GM18502 (cell line): ENCODE measurements at regions not wholly inside any gene's neighbourhood (a gene's known extent, or its start where the extent isn't known, plus 50 kb on each side); places are given as distances from the start of the nearest gene placed in this dataset.

Experiments
- ATAC-seq: cut with Tn5 transposase; IDR thresholded peaks from one replicate; pipeline ENCODE4 v1.9.1; 2021; ENCODE audit warnings: mild to moderate bottlenecking; ENCODE audit not compliant: unreplicated experiment, poor library complexity

GRCh38 chr20:22776369-22776768 is 192.0 kb upstream of the FOXA2 start:
- ATAC-seq: no peak

DNA sequence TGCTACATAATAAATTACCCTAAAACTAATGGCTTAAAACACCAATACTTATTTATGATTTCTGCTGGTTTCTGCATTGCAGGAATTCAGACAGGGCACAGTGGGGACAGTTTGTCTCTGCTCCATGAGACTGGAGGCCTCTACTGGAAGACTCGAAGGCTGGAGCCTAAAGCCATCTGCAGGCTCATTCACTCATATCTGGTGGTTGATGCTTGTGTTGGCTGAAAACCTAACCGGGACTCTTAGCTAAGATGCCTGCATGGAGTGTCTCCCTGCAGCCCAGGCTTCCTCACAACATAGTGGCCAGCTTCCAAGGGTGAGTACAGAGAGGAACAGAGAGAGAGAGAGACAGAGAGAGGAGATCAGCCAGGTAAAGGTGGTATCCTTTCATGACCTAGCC is 195.5 kb upstream of the FOXA2 start:
- no peak for ATAC-seq

GRCh38 chr20:22781869-22782268 is 197.5 kb upstream of the FOXA2 start:
- ATAC-seq: no peak

DNA sequence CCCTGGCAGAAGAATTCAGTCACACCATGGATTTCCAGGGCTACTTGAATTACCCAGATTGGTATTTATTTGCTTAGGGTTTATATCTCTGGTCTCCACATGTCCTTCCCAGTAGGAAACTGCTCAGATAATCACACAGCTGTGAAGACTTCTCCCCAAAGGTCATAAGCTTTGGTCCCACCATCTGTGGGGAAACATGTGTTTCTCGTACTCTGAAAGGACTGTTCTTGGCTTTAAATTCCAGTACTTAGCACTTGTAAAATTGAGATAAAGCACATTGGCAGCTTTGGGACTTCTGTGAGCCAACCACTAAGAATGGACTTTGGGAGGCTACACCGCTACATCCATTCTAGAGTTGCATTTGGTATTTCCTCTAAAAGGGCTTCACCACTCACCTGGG is 205.3 kb upstream of the FOXA2 start:
- ATAC-seq: no peak

GRCh38 chr20:22791396-22791795 is 207.0 kb upstream of the FOXA2 start:
- no peak for ATAC-seq

- ATAC-seq: no peak
These were observed 207.6 kb upstream of the FOXA2 start for GRCh38 chr20:22791877-22792525.

DNA sequence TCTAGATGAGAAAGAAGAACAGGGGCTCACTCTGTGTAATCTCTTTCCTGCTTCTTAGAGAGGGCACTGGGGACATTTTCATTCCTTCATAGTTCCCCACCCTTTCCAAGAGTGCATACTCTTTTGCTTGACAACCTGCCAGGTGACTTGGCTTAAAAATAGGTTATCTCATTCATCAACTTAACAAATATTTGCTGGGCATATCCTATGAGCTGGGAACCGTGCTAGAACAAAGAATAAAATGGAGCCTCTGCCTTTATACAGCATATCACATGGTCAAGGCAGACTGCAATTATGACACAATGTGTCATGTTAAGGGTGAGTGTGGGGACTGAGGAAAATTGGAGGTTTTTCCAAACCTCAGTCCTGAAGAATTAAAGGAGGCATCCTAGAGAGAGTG is 209.8 kb upstream of the FOXA2 start:
- ATAC-seq: no peak

DNA sequence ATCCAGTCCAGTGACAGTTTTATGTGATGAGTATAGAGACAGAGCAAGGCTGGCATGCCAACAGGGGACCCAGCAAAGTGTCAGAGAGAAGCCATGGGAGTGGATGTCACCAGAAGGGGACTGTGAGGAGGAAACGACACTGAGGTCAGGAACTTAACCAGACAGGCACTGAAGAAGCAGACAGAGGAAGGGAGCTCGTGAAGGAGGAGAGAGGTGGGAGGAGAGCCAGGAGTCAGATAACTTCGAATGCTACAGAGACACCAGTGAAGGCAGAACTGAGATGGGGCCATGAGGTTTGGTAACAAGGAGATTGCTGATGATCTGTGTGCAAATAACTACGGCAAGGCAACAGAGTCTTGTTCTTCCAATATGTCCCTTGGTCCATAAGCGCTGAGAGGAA is 211.1 kb upstream of the FOXA2 start:
- no peak for ATAC-seq

- no peak for ATAC-seq
These were observed 211.5 kb upstream of the FOXA2 start for GRCh38 chr20:22795871-22796270.

DNA sequence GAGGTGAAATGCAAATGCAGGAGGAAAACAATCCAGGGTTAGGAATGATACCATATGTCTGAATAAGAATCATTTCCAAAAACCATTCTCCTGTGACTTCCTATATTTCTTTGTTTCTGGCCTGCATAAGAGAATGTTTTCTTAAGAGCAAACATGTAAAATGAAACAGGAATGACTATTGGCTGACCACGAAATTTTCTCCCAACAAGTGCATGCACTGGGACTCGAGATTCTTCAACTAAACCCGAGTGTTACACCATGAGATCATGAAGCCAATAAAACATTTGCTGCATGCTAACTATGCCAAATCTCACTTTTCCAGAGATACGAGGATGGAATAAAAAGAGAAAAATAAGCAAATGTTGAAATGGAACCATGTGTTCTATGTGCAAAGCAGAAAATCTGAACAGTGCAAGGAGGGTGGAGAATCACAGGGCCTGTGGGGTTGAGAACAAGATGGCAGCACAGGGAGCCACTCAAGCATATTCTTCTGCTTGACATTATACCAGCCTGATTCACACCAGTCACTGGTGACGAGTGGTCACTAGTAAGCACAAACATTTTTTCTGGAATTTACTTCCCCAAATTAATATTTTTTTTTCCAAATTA is 212.2 kb upstream of the FOXA2 start:
- no peak for ATAC-seq

- no peak for ATAC-seq
These were observed 212.7 kb upstream of the FOXA2 start for GRCh38 chr20:22797103-22797502.

GRCh38 chr20:22799687-22800086 is 215.3 kb upstream of the FOXA2 start:
- no peak for ATAC-seq

- no peak for ATAC-seq
These were observed 215.8 kb upstream of the FOXA2 start for GRCh38 chr20:22800129-22800528.

- no peak for ATAC-seq
These were observed 217.2 kb upstream of the FOXA2 start for GRCh38 chr20:22801528-22801927.

DNA sequence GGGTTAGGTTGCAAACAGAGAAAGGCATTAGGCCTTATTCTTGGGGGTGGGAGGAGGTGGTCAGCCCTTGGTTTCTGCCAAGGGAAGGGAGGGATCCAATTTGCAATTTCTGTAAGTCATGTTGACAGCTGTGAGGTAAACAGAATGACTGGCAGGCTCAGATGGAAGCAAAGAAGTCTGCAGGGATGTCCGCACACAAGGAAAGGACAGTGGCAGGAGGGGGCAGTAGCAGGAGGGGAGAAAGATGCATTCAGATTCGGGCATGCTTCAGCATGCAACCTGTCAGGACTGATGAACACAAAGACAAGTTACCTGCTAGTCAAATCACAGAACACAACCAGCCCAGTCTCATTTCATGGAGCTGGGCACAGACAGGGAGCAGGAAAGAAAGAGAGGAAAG is 217.9 kb upstream of the FOXA2 start:
- no peak for ATAC-seq

- ATAC-seq: no peak
These were observed 220.8 kb upstream of the FOXA2 start for GRCh38 chr20:22805219-22805618.

GRCh38 chr20:22805996-22806395 is 221.6 kb upstream of the FOXA2 start:
- ATAC-seq: no peak

DNA sequence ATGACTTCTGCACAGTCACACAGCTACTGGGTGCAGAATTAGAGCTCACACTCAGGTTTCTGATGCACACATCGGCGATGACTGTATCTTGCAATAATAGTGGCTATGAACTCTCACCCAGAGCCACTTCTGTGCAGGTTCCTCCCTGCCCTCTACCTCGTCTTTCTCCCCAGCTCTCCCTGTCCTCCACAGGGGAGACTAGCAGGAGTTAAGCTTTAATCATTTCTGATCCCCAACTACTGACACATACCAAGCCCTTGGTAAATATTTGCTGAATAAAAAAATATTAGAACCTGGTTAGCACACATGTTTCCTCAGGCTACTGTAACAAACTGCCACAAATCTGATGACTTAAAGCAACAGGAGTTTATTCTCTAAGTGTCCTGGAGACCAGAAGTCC is 222.7 kb upstream of the FOXA2 start:
- ATAC-seq: no peak

GRCh38 chr20:22807646-22808244 is 223.4 kb upstream of the FOXA2 start:
- ATAC-seq: no peak

- no peak for ATAC-seq
These were observed 224.3 kb upstream of the FOXA2 start for GRCh38 chr20:22808628-22809027.

- ATAC-seq: no peak
These were observed 225.1 kb upstream of the SSTR4 start for GRCh38 chr20:22810030-22810429.
